HepG2 (cell line): ENCODE measurements at regions not wholly inside any gene's neighbourhood (a gene's known extent, or its start where the extent isn't known, plus 50 kb on each side); places are given as distances from the start of the nearest gene placed in this dataset.

Experiments
- ATAC-seq: fragments of 200-7000 bp; cut with Tn5 transposase; 3 replicates; pipeline ENCODE4 v1.9.1; 2020; ENCODE audit warnings: mild to moderate bottlenecking, moderate library complexity
- BruUV-seq: library from RNA; stranded (reverse); fragments of 400-500 nt; replicated peaks from 2 replicates; lab custom pipeline; 2021; lab: Mats Ljungman, UMichigan
- CTCF ChIA-PET: fragments of 300-600 bp; formaldehyde crosslinking; extraction: SDS; loops from one replicate; lab custom pipeline; 2021; ENCODE audit warnings: low total read pairs, inconsistent platforms, low intra/inter-chr PET ratio; lab: Yijun Ruan, JAX
- POLR2A ChIA-PET: fragments of 350-600 bp; sonication (Branson Sonifier 250); formaldehyde crosslinking; loops from one replicate; lab custom pipeline; 2020; ENCODE audit warnings: antibody characterized with exemption, inconsistent platforms; lab: Yijun Ruan, JAX
- DNase-seq: peaks from one replicate; pipeline ENCODE4 v3.0.0-alpha.2; 2015; ENCODE audit warnings: low spot score
- FAIRE-seq: peaks from 3 replicates; lab custom pipeline; 2011; peaks lifted over from hg19 to GRCh38; lab: Jason Lieb, UNC
- H2AFZ ChIP-seq: one replicate; pipeline ENCODE4 v1.6.1; 2011; ENCODE audit warnings: low read length, inconsistent platforms
- H3K27ac ChIP-seq: fragments of 300-600 bp; 3 replicates; pipeline ENCODE4 v1.8.0; 2011; ENCODE audit warnings: mixed run types, mild to moderate bottlenecking, mixed read lengths, low read length, inconsistent platforms; ENCODE audit not compliant: insufficient read depth; ENCODE audit errors: extremely low read length
- H3K27me3 ChIP-seq, 2 experiments: fragments of 200-600 bp in 1 of 2; 2 replicates in 1 of 2; 3 replicates in 1 of 2; pipeline versions ENCODE4 v1.6.0 to v1.8.0; 2011; ENCODE audit warnings: low read length in 2 of 2, mild to moderate bottlenecking in 2 of 2, moderate library complexity in 2 of 2, inconsistent platforms in 1 of 2; ENCODE audit not compliant: insufficient read depth in 2 of 2, control insufficient read depth in 1 of 2
- H3K36me3 ChIP-seq, 2 experiments: fragments of 200-600 bp in 1 of 2; replicated peaks in 1 of 2; 2 replicates in 1 of 2; 3 replicates in 1 of 2; pipeline versions ENCODE4 v1.5.1 to v1.8.0; 2011; ENCODE audit warnings: low read length in 2 of 2, inconsistent platforms in 1 of 2; ENCODE audit not compliant: insufficient read depth in 2 of 2, control insufficient read depth in 1 of 2
- H3K4me1 ChIP-seq: 2 replicates; pipeline ENCODE4 v1.5.1; 2012; ENCODE audit warnings: low read length, inconsistent platforms; ENCODE audit not compliant: insufficient read depth
- H3K4me2 ChIP-seq: 2 replicates; pipeline ENCODE4 v1.6.0; 2011; ENCODE audit warnings: low read depth, low read length, inconsistent platforms
- H3K4me3 ChIP-seq, 3 experiments: fragments of 200-600 bp in 1 of 3; sonication (generic), shearing (Covaris generic) in 1 of 3; replicated peaks in 1 of 3; 2 replicates each; pipeline ENCODE4 v1.5.1; 2011 to 2016; ENCODE audit warnings: low read length in 3 of 3, inconsistent platforms in 2 of 3, low read depth in 2 of 3, mild to moderate bottlenecking in 2 of 3, control low read depth in 1 of 3, mixed read lengths in 1 of 3; ENCODE audit not compliant: insufficient read depth in 1 of 3
- H3K79me2 ChIP-seq: one replicate; pipeline ENCODE4 v1.6.1; 2011; ENCODE audit warnings: low read length, inconsistent platforms; ENCODE audit not compliant: insufficient read depth
- H3K9ac ChIP-seq: 2 replicates; pipeline ENCODE4 v1.6.0; 2011; ENCODE audit warnings: mild to moderate bottlenecking, low read depth, low read length, inconsistent platforms; ENCODE audit not compliant: insufficient read depth
- H3K9me3 ChIP-seq: 2 replicates; pipeline ENCODE4 v1.5.1; 2012; ENCODE audit warnings: mild to moderate bottlenecking, low read length
- H4K20me1 ChIP-seq: 2 replicates; pipeline ENCODE4 v1.6.0; 2011; ENCODE audit warnings: inconsistent platforms, mild to moderate bottlenecking, low read length, moderate library complexity; ENCODE audit not compliant: insufficient read depth
- BATF2 ChIP-seq: sonication (generic); formaldehyde crosslinking; IDR thresholded peaks from 2 replicates; pipeline ENCODE4 v1.8.0; 2022; ENCODE audit warnings: mild to moderate bottlenecking, missing genetic modification reagents, moderate library complexity
- CBX5 ChIP-seq: sonication (generic); formaldehyde crosslinking; IDR thresholded peaks from 2 replicates; pipeline ENCODE4 v1.4.0; 2020; ENCODE audit warnings: missing genetic modification reagents, borderline replicate concordance
- DR1 ChIP-seq: sonication (generic); formaldehyde crosslinking; IDR thresholded peaks from 2 replicates; pipeline ENCODE4 v1.8.0; 2021; ENCODE audit warnings: mild to moderate bottlenecking, missing genetic modification reagents, inconsistent platforms
- GRHL1 ChIP-seq: sonication (generic); formaldehyde crosslinking; conservative IDR thresholded peaks from 2 replicates; pipeline ENCODE4 v1.8.0; 2022; ENCODE audit warnings: missing genetic modification reagents
- KDM5A ChIP-seq: fragments of 200-600 bp; sonication (generic); IDR thresholded peaks from 2 replicates; pipeline ENCODE4 v1.7.0; 2018; ENCODE audit warnings: antibody characterized with exemption, mild to moderate bottlenecking, low read length, borderline replicate concordance
- NRL ChIP-seq: sonication (generic); formaldehyde crosslinking; IDR thresholded peaks from 2 replicates; pipeline ENCODE4 v1.5.0; 2020; ENCODE audit warnings: missing genetic modification reagents, mild to moderate bottlenecking, moderate library complexity, borderline replicate concordance
- TAF15 ChIP-seq: fragments of 200-400 bp; formaldehyde crosslinking; IDR thresholded peaks from one replicate; pipeline ENCODE4 v1.6.1; 2018; ENCODE audit warnings: mild to moderate bottlenecking, low read depth, low read length; ENCODE audit not compliant: poor library complexity, severe bottlenecking
- ZNF382 ChIP-seq: sonication (generic); formaldehyde crosslinking; IDR thresholded peaks from 2 replicates; pipeline ENCODE4 v1.5.0; 2020; ENCODE audit warnings: missing genetic modification reagents, mild to moderate bottlenecking, borderline replicate concordance
- ZNF773 ChIP-seq: sonication (generic); formaldehyde crosslinking; IDR thresholded peaks from 2 replicates; pipeline ENCODE4 v1.4.0; 2020; ENCODE audit warnings: missing genetic modification reagents, borderline replicate concordance
- WGBS: methylation state at CpG from one replicate; pipeline ENCODE4 v1.1.6; 2017; ENCODE audit warnings: low lambda C conversion rate; 5-methylcytosine and 5-hydroxymethylcytosine counted together
- in situ Hi-C: cut with HindIII; loops from 2 replicates; pipeline ENCODE4 v1.10.0; 2017; ENCODE audit warnings: low pct_unique_long_range_greater_than_20kb; ENCODE audit not compliant: extremely low pct_ligation_motif_present
- intact Hi-C: fragments of 100-400 bp; cut with micrococcal nuclease; formaldehyde crosslinking; loops from one replicate; pipeline ENCODE4 v1.10.0; 2022; ENCODE audit not compliant: unreplicated experiment
- TF ChIP-seq, protein P1 (sequence below): sonication (generic); formaldehyde crosslinking; IDR thresholded peaks from 2 replicates; pipeline ENCODE4 v1.4.0; 2020; ENCODE audit warnings: missing genetic modification reagents

DNA sequence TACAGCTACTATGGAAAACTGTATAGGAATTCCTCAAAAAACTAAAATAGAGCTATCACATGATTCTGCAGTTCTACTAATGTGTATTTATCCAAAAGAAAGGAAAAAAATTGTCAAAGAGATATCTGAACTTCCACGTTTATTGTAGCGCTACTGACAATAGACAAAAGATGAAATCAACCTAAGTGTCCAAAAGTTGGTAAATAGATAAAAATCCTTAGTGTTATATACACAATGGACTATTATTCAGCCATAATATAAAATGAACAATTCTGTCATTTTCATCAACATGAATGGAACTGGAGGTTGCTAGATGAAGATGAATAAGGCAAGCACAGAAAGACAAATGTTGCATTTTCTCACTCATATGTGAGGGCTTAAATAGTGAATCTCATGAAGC, 1492.1 kb downstream of the MRPL39 start:
- 53% methylated on average over 2 of the region's 2 CpGs for WGBS
- Histone ChIP-seq H3K27me3 (no peaks in the 10 kb centered on the region), H3K4me3 (no peak overlapping the region), H2AFZ (no peak overlapping the region), H3K4me1 (no peaks in the 10 kb centered on the region), H3K36me3 (no peaks in the 10 kb centered on the region), H3K4me2 (no peak overlapping the region), H3K9me3 (peaks cover 71% of the 10 kb centered on the region), H3K27ac (no peak overlapping the region), H4K20me1 (no peaks in the 10 kb centered on the region), H3K79me2 (no peaks in the 10 kb centered on the region), H3K9ac (no peak overlapping the region)
- FAIRE-seq (no peak), ATAC-seq (no peak), DNase-seq (no peak)
- BruUV-seq, result no TSS peak
- intact Hi-C loops (no loop called here), in situ Hi-C loops (no loop called here)
- CTCF ChIA-PET, result no interaction called here
- TF ChIP-seq ZNF773 (CRISPR knock-in tag) (no peak), BATF2 (CRISPR knock-in tag) (no peak), GRHL1 (CRISPR knock-in tag) (no peak), CBX5 (CRISPR knock-in tag) (no peak), TAF15 (no peak), ZNF382 (CRISPR knock-in tag) (no peak), NRL (CRISPR knock-in tag) (no peak), KDM5A (no peak), DR1 (CRISPR knock-in tag) (no peak)
- TF ChIP-seq, protein P1, sequence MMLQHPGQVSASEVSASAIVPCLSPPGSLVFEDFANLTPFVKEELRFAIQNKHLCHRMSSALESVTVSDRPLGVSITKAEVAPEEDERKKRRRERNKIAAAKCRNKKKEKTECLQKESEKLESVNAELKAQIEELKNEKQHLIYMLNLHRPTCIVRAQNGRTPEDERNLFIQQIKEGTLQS, result no peak
- POLR2A ChIA-PET, result no interaction called here
